HEK293 (cell line): ENCODE measurements at regions not wholly inside any gene's neighbourhood (a gene's known extent, or its start where the extent isn't known, plus 50 kb on each side); places are given as distances from the start of the nearest gene placed in this dataset.

Source experiments
- CTCF ChIA-PET: fragments of 350-600 bp; formaldehyde crosslinking; extraction: SDS; loops from one replicate; lab custom pipeline; 2021; ENCODE audit warnings: antibody characterized with exemption; lab: Yijun Ruan, JAX
- POLR2A ChIA-PET: fragments of 300-600 bp; formaldehyde crosslinking; extraction: SDS; loops from one replicate; lab custom pipeline; 2020; ENCODE audit warnings: antibody characterized with exemption, inconsistent platforms; lab: Yijun Ruan, JAX
- H3K27ac ChIP-seq: fragments of 200-500 bp; sonication (Bioruptor generic); 2 replicates; pipeline ENCODE4 v1.5.1; 2014; ENCODE audit warnings: low read depth, low read length, control low read depth, inconsistent platforms; ENCODE audit errors: extremely low read depth
- H3K36me3 ChIP-seq, 2 experiments: fragments of 200-500 bp in 1 of 2; sonication (Bioruptor generic) in 1 of 2; 1 replicate in 1 of 2; 2 replicates in 1 of 2; pipeline ENCODE4 v1.5.1; 2014 to 2017; ENCODE audit warnings: inconsistent platforms in 2 of 2, low read length in 2 of 2; ENCODE audit not compliant: control insufficient read depth in 2 of 2, insufficient read depth in 1 of 2
- H3K4me1 ChIP-seq: fragments of 200-500 bp; sonication (Bioruptor generic); 2 replicates; pipeline ENCODE4 v1.5.1; 2014; ENCODE audit warnings: mild to moderate bottlenecking, low read length, inconsistent platforms; ENCODE audit not compliant: control insufficient read depth, insufficient read depth
- H3K4me3 ChIP-seq: 2 replicates; pipeline ENCODE4 v1.5.1; 2011; ENCODE audit warnings: low read depth, mild to moderate bottlenecking, control low read depth, low read length, moderate library complexity
- H3K9me3 ChIP-seq: fragments of 200-500 bp; sonication (Bioruptor generic); 2 replicates; pipeline ENCODE4 v1.5.1; 2014; ENCODE audit warnings: low read depth, low read length, inconsistent platforms; ENCODE audit not compliant: control insufficient read depth, insufficient read depth
- KLF17 ChIP-seq: fragments of 450-650 bp; formaldehyde crosslinking; IDR thresholded peaks from 2 replicates; pipeline ENCODE4 v1.5.1; 2016; ENCODE audit warnings: missing biosample characterization, missing genetic modification characterization
- WT1 ChIP-seq: fragments of 450-650 bp; formaldehyde crosslinking; IDR thresholded peaks from 2 replicates; pipeline ENCODE4 v1.5.1; 2016; ENCODE audit warnings: missing biosample characterization, missing genetic modification characterization
- YY1 ChIP-seq: fragments of 450-650 bp; formaldehyde crosslinking; IDR thresholded peaks from 2 replicates; pipeline ENCODE4 v1.5.1; 2018; ENCODE audit warnings: missing biosample characterization, missing genetic modification characterization
- ZBTB10 ChIP-seq: fragments of 450-650 bp; formaldehyde crosslinking; IDR thresholded peaks from 2 replicates; pipeline ENCODE4 v1.5.1; 2016; ENCODE audit warnings: missing biosample characterization, missing genetic modification characterization
- ZBTB17 ChIP-seq: fragments of 450-650 bp; formaldehyde crosslinking; IDR thresholded peaks from 2 replicates; pipeline ENCODE4 v1.5.1; 2016; ENCODE audit warnings: missing biosample characterization, missing genetic modification characterization
- ZFP41 ChIP-seq: fragments of 450-650 bp; formaldehyde crosslinking; IDR thresholded peaks from 2 replicates; pipeline ENCODE4 v1.5.1; 2016; ENCODE audit warnings: missing biosample characterization, missing genetic modification characterization, borderline replicate concordance
- ZNF114 ChIP-seq: fragments of 450-650 bp; formaldehyde crosslinking; IDR thresholded peaks from 2 replicates; pipeline ENCODE4 v1.5.0; 2017; ENCODE audit warnings: missing biosample characterization, missing genetic modification characterization
- ZNF121 ChIP-seq: fragments of 450-650 bp; formaldehyde crosslinking; IDR thresholded peaks from 2 replicates; pipeline ENCODE4 v1.5.1; 2016; ENCODE audit warnings: missing biosample characterization, missing genetic modification characterization
- ZNF175 ChIP-seq: fragments of 450-650 bp; formaldehyde crosslinking; IDR thresholded peaks from 2 replicates; pipeline ENCODE4 v1.5.1; 2016; ENCODE audit warnings: missing biosample characterization, missing genetic modification characterization
- ZNF214 ChIP-seq: fragments of 450-650 bp; formaldehyde crosslinking; IDR thresholded peaks from 2 replicates; pipeline ENCODE4 v1.5.1; 2017; ENCODE audit warnings: missing biosample characterization, mild to moderate bottlenecking, missing genetic modification characterization, borderline replicate concordance
- ZNF366 ChIP-seq: fragments of 450-650 bp; formaldehyde crosslinking; conservative IDR thresholded peaks from 2 replicates; pipeline ENCODE4 v1.5.1; 2016; ENCODE audit warnings: missing biosample characterization, missing genetic modification characterization
- ZNF48 ChIP-seq: fragments of 450-650 bp; formaldehyde crosslinking; IDR thresholded peaks from 2 replicates; pipeline ENCODE4 v1.5.1; 2016; ENCODE audit warnings: missing biosample characterization, missing genetic modification characterization
- ZNF501 ChIP-seq: fragments of 450-650 bp; formaldehyde crosslinking; IDR thresholded peaks from 2 replicates; pipeline ENCODE4 v1.5.1; 2016; ENCODE audit warnings: missing biosample characterization, missing genetic modification characterization
- ZNF514 ChIP-seq: fragments of 450-650 bp; formaldehyde crosslinking; IDR thresholded peaks from 2 replicates; pipeline ENCODE4 v1.5.1; 2016; ENCODE audit warnings: missing biosample characterization, missing genetic modification characterization
- ZNF561 ChIP-seq: fragments of 450-650 bp; IDR thresholded peaks from 2 replicates; pipeline ENCODE4 v1.5.1; 2018; ENCODE audit warnings: missing biosample characterization, missing genetic modification characterization, borderline replicate concordance
- ZNF596 ChIP-seq: fragments of 450-650 bp; IDR thresholded peaks from 2 replicates; pipeline ENCODE4 v1.5.0; 2018; ENCODE audit warnings: missing biosample characterization, mild to moderate bottlenecking, missing genetic modification characterization, moderate library complexity
- ZNF600 ChIP-seq: fragments of 450-650 bp; formaldehyde crosslinking; IDR thresholded peaks from 2 replicates; pipeline ENCODE4 v1.5.1; 2016; ENCODE audit warnings: missing biosample characterization, missing genetic modification characterization
- ZNF704 ChIP-seq: fragments of 450-650 bp; formaldehyde crosslinking; IDR thresholded peaks from 2 replicates; pipeline ENCODE4 v1.5.1; 2016; ENCODE audit warnings: missing biosample characterization, missing genetic modification characterization
- ZNF76 ChIP-seq: fragments of 450-650 bp; formaldehyde crosslinking; IDR thresholded peaks from 2 replicates; pipeline ENCODE4; 2016; ENCODE audit warnings: low read depth, missing biosample characterization, missing genetic modification characterization, borderline replicate concordance
- ZNF843 ChIP-seq: fragments of 450-650 bp; formaldehyde crosslinking; IDR thresholded peaks from 2 replicates; pipeline ENCODE4 v1.5.1; 2016; ENCODE audit warnings: missing biosample characterization, missing genetic modification characterization
- ZSCAN30 ChIP-seq: fragments of 450-650 bp; IDR thresholded peaks from 2 replicates; pipeline ENCODE4 v1.5.1; 2018; ENCODE audit warnings: missing biosample characterization, mild to moderate bottlenecking, missing genetic modification characterization, moderate library complexity
- ZSCAN5A ChIP-seq: fragments of 450-650 bp; formaldehyde crosslinking; IDR thresholded peaks from 2 replicates; pipeline ENCODE4 v1.5.1; 2016; ENCODE audit warnings: missing biosample characterization, missing genetic modification characterization
- TF ChIP-seq, protein P1 (sequence below): fragments of 450-650 bp; formaldehyde crosslinking; IDR thresholded peaks from 2 replicates; pipeline ENCODE4 v1.5.1; 2016; ENCODE audit warnings: missing biosample characterization, missing genetic modification characterization

- H3K27ac ChIP-seq: no peak overlapping the region
- TF ChIP-seq ZNF366 (tag by site-specific recombination) (no peak), ZFP41 (tag by site-specific recombination) (no peak), ZBTB17 (no peak), ZSCAN5A (tag by site-specific recombination) (no peak), ZSCAN30 (tag by site-specific recombination) (no peak), ZNF121 (tag by site-specific recombination) (no peak), ZNF501 (no peak), ZNF561 (tag by site-specific recombination) (no peak), ZNF175 (tag by site-specific recombination) (no peak), KLF17 (tag by site-specific recombination) (no peak)
Observed at GRCh38 chr18:70892381-70892780, 603.5 kb downstream of the SOCS6 start.

DNA sequence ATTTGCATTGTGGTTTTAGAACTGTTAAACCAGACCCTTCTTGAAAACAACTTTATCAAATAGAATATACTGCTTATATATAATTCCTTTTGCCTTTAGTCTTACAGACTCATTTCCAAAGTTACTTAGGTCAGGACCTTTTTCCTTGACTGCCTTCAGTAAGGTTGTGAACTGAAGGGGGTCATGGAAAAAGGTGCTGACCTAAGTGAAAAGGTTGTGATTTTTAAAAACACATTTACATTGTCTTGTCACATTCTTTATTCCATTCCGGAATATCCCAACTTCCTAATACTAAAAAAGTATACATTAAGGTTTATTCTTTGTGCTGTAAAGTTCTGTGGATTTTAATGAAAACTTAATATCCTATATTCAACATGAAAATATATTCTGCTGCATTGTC lies 581.4 kb downstream of the SOCS6 start:
- H3K4me1 ChIP-seq: no peaks in the 10 kb centered on the region
- TF ChIP-seq ZNF214 (tag by site-specific recombination): no peak
- no peak for TF ChIP-seq ZNF514 (tag by site-specific recombination)
- no peak for TF ChIP-seq ZBTB17
- TF ChIP-seq ZNF596 (tag by site-specific recombination): no peak
- TF ChIP-seq ZNF48 (tag by site-specific recombination): no peak
- TF ChIP-seq ZNF843 (tag by site-specific recombination): no peak
- TF ChIP-seq, protein P1, sequence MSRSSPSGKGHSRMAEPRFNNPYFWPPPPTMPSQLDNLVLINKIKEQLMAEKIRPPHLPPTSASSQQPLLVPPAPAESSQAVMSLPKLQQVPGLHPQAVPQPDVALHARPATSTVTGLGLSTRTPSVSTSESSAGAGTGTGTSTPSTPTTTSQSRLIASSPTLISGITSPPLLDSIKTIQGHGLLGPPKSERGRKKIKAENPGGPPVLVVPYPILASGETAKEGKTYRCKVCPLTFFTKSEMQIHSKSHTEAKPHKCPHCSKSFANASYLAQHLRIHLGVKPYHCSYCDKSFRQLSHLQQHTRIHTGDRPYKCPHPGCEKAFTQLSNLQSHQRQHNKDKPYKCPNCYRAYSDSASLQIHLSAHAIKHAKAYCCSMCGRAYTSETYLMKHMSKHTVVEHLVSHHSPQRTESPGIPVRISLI (tag by site-specific recombination): no peak
- no peak for TF ChIP-seq ZBTB10
- no peak for TF ChIP-seq ZNF76 (tag by site-specific recombination)
- TF ChIP-seq WT1: no peak
- no peak for TF ChIP-seq ZNF114
- TF ChIP-seq YY1 (tag by site-specific recombination): no peak
- no peak for TF ChIP-seq ZNF600 (tag by site-specific recombination)
- no peak for TF ChIP-seq ZNF704
- no peaks in the 10 kb centered on the region for H3K9me3 ChIP-seq
- no peak overlapping the region for H3K4me3 ChIP-seq
- no peaks in the 10 kb centered on the region for H3K36me3 ChIP-seq
- POLR2A ChIA-PET: no interaction called here
- no peak overlapping the region for H3K27ac ChIP-seq
- CTCF ChIA-PET: no interaction called here

More at GRCh38 chr18:70892381-70892780, 603.5 kb downstream of the SOCS6 start:
- Histone ChIP-seq H3K4me3 (no peak overlapping the region), H3K4me1 (no peaks in the 10 kb centered on the region), H3K36me3 (no peaks in the 10 kb centered on the region), H3K9me3 (no peaks in the 10 kb centered on the region)
- ChIA-PET POLR2A (no interaction called here), CTCF (no interaction called here)
